Inferior parietal cortex (tissue), 1 donor: ENCODE measurements at regions not wholly inside any gene's neighbourhood (a gene's known extent, or its start where the extent isn't known, plus 50 kb on each side); places are given as distances from the start of the nearest gene placed in this dataset.
A peak's percentile ranks its signal among the peaks of the same experiment; 100 is the strongest.

Experiments
- DNase-seq: peaks from one replicate; pipeline ENCODE4 v3.0.0-alpha.2; 2016; ENCODE audit errors: extremely low spot score

- no peak for DNase-seq
Observed at GRCh38 chr11:32039149-32039548, 51.7 kb upstream of the RCN1 start.

- DNase-seq, result no peak
Observed at GRCh38 chr11:32034680-32035079, 56.2 kb upstream of the RCN1 start.

- no peak for DNase-seq
Observed at GRCh38 chr11:32034149-32034548, 56.7 kb upstream of the RCN1 start.

- DNase-seq, result no peak
Observed at GRCh38 chr11:32033491-32033890, 57.4 kb upstream of the RCN1 start.

GRCh38 chr11:32033067-32033466 lies 57.8 kb upstream of the RCN1 start:
- no peak for DNase-seq

- DNase-seq, result no peak
Observed at GRCh38 chr11:32032478-32032877, 58.4 kb upstream of the RCN1 start.

GRCh38 chr11:32032052-32032451 lies 58.8 kb upstream of the RCN1 start:
- no peak for DNase-seq

GRCh38 chr11:32030875-32031503 lies 59.9 kb upstream of the RCN1 start:
- DNase-seq, result no peak

- DNase-seq, result no peak
Observed at GRCh38 chr11:32029721-32030120, 61.2 kb upstream of the RCN1 start.

- no peak for DNase-seq
Observed at GRCh38 chr11:32028201-32028600, 62.7 kb upstream of the RCN1 start.

GRCh38 chr11:32026766-32027165 lies 64.1 kb upstream of the RCN1 start:
- DNase-seq, result no peak

- DNase-seq, result no peak
Observed at GRCh38 chr11:32024948-32025347, 65.9 kb upstream of the RCN1 start.

GRCh38 chr11:32023370-32024305 lies 67.2 kb upstream of the RCN1 start:
- peak; percentile 42 for DNase-seq

GRCh38 chr11:32018672-32019071 lies 72.2 kb upstream of the RCN1 start:
- DNase-seq, result no peak

GRCh38 chr11:32016111-32016510 lies 74.8 kb upstream of the RCN1 start:
- DNase-seq, result no peak

- no peak for DNase-seq
Observed at GRCh38 chr11:32015427-32015826, 75.4 kb upstream of the RCN1 start.

GRCh38 chr11:32013603-32014002 lies 77.3 kb upstream of the RCN1 start:
- DNase-seq, result no peak

- DNase-seq, result no peak
Observed at GRCh38 chr11:32012049-32012448, 78.8 kb upstream of the RCN1 start.

- DNase-seq, result no peak
Observed at GRCh38 chr11:32008880-32009551, 81.9 kb upstream of the RCN1 start.

- DNase-seq, result peak; percentile 73
Observed at GRCh38 chr11:32006799-32007388, 84.0 kb upstream of the RCN1 start.

GRCh38 chr11:32005786-32006416 lies 85.0 kb upstream of the RCN1 start:
- DNase-seq, result no peak

- no peak for DNase-seq
Observed at GRCh38 chr11:32003335-32003734, 87.5 kb upstream of the RCN1 start.
